NCI-H748 treated with DMSO at 0.1 percent for 48 hours (cell line): ENCODE measurements at regions not wholly inside any gene's neighbourhood (a gene's known extent, or its start where the extent isn't known, plus 50 kb on each side); places are given as distances from the start of the nearest gene placed in this dataset.
"Not testable (repeated sequence)": the region's sequence is repeated elsewhere in the genome, so short reads cannot be mapped to it uniquely, and the experiment has no call there.

ENCODE experiments used
- DNase-seq: peaks from one replicate; lab custom pipeline; 2025; lab: John Stamatoyannopoulos, UW

DNA sequence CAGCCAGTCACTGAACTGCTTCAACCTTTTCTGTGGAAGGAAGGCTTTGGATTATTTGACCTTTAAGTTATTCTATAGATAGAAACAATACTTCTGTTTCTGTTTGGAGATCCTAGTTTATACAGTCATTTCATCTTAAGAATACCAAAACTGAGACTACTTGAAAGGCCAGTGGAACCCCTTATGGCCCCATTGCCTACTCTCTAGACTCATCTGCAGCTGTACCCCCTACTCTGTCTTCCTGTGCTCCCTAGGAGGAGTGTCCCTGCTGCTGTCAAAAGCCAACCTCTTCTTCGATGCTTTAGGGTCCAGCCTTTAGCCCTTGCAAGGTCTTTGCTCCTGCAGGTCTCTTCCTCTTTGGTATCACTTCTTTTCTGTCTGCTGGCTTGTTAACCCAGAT lies 169.6 kb downstream of the EDEM1 start:
- DNase-seq: no peak

DNA sequence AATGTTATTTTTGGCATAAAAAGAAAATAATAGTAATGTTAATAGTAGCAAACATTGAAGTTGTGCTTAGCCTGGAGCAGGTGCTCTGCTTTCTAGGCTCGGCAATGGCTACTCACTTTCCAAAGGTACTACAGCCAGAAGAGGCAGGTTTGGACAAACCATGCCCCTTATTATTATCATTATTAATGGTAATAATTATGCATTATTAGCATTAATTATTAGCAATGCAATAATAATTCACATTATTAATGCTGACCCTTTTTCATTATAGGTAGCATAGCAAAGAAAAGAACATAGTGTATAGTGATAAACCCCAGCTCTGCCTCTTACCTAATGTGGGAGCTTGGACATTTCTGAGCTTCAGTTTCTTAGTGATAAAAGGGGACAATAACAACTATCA lies 171.4 kb downstream of the EDEM1 start:
- DNase-seq: no peak

DNA sequence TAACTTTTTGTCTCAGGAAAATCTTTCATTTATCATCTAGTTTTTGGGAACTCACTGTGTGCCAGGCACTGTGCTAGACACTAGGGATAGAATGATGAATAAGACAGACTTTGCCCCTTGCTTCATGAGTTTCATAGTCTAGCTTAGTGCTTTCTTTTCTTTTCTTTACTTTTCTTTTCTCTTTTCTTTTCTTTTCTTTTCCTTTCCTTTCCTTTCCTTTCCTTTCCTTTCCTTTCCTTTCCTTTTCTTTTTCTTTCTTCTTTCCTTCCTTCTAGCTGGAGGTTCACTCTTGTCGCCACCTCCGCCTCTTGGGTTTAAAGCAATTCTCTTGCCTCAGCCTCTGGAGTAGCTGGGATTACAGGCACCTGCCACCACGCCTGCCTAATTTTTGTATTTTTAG lies 172.9 kb downstream of the EDEM1 start:
- no peak for DNase-seq

DNA sequence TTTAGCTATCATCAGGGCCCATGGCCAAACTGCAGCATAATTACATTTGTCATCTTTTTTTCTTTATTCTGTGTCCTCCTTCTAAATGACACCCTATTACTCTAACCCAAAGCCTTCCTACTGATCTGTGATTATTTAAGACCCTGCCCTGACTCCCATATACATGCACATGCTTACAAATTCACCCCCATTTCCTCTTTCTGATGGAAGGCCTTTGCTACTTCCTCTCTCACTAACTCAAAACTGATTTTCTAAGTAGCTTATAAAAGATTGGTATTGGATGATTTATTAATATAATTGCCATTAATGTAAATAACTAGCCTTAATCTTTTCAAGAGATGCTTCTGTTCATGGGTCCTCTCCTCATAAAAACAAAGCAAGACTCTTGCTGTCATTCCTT lies 179.2 kb downstream of the EDEM1 start:
- DNase-seq: no peak

DNA sequence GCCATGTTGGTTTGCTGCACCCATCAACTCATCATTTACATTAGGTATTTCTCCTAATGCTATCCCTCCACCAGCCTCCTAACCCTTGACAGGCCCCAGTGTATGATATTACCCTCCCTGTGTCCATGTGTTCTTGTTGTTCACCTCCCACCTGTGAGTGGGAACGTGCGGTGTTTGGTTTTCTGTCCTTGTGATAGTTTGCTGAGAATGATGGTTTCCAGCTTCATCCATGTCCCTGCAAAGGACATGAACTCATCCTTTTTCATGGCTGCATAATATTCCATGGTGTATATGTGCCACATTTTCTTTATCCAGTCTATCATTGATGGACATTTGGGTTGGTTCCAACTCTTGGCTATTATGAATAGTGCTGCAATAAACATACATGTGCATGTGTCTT lies 184.0 kb downstream of the EDEM1 start:
- not testable (repeated sequence) for DNase-seq

DNA sequence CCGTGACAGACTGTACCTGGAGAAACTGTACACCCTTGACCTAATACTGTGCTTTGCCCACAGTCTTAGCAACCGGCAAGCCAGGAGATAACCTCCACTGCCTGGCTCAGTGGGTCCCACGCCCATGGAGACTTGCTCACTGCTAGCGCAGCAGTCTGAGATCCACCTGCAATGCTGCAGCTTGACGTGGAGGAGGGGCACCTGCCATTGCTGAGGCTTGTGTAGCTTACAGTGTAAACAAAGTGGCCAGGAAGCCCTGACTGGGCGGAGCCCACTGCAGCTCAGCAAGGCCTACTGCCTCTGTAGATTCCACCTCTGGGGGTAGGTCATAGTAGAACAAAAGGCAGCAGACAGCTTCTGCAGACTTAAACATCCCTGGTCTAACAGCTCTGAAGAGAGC lies 189.3 kb downstream of the EDEM1 start:
- DNase-seq: peak; percentile 23

DNA sequence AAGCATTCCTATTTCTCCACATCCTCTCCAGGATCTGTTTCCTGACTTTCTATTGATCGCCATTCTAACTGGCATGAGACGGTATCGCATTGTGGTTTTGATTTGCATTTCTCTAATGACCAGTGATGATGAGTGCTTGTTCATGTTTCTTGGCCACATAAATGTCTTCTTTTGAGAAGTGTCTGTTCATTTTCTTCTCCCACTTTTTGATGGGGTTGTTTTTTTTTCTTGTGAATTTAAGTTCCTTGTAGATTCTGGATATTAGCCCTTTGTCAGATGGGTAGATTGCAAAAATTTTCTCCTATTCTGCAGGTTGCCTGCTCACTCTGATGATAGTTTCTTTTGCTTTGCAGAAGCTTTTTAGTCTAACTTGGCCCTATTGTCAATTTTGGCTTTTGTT lies 191.8 kb downstream of the EDEM1 start:
- DNase-seq: not testable (repeated sequence)

DNA sequence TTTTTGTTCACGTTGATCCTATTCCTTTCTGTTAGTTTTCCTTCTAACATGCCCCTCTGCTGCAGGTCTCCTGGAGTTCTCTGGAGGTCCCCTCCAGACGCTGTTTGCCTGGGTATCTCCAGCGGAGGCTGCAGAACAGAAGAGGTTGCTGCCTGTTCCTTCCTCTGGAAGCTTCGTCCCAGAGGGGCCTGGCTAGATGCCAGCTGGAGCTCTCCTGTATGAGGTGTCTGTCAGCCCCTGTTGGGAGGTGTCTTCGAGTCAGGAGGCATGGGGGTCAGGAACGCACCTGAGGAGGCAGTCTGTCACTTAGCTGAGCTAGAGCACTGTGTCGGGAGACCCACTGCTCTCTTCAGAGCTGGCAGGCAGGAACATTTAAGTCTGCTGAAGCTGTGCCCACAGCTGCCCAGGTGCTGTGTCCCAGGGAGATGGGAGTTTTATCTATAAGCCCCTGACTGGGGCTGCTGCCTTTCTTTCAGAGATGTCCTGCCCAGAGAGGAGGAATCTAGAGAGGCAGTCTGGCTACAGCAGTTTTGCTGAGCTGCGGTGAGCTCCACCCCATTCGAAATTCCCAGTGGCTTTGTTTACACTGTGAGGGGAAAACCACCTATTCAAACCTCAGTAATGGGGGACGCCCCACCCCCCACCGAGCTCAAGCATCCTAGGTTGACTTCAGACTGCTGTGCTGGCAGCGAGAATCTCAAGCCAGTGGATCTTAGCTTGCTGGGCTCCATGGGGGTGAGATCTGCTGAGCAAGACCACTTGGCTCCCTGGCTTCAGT lies 196.2 kb downstream of the EDEM1 start:
- DNase-seq: not testable (repeated sequence)

DNA sequence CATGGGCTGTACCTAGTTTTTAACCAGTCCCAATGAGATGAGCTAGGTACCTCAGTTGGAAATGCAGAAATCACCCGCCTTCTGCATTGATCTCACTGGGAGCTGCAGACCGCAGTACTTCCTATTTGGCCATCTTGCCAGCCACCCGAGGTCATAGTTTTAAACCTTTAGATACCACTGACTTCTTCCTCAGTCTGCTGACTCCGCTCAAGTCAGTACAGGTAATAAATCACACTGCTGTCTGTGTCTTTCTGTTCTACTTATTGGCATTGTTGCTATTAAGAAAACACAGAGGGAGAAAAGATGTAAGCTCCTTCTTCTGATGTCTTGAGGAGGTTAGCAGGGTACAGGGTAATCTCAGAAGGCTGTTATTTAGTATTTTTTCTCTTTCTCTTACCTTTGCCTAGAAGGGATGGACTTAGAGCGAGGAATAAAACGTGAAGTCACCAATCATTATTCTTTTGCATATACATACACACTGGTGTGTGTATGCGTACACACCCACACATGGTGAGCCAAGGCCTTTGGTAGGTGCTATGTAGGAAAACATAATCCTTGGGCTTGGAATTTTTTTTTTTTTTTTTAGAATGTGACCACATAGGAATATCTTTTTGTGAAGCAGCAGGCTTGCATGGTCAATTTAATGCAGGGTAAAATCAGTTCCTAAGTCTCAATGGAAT lies 197.2 kb downstream of the EDEM1 start:
- no peak for DNase-seq

DNA sequence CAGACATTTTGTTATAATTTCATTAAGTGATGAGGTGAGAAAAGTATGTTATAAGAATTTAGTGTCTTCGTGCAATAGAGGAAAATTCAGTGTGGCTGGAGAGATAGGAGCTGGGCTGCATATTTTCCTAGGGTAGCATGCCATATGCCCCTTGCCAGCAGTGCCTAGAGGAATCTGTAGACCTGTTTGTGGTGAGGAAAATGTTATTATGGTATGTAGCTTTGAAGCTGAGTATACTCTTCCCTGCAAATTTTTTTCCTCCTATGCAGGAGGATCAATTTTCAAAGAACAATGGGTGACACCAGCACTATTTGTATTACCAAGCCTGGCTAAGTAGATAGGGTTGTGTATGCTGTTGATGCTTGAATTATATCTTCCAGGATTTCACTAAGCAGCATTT lies 200.6 kb downstream of the EDEM1 start:
- no peak for DNase-seq

DNA sequence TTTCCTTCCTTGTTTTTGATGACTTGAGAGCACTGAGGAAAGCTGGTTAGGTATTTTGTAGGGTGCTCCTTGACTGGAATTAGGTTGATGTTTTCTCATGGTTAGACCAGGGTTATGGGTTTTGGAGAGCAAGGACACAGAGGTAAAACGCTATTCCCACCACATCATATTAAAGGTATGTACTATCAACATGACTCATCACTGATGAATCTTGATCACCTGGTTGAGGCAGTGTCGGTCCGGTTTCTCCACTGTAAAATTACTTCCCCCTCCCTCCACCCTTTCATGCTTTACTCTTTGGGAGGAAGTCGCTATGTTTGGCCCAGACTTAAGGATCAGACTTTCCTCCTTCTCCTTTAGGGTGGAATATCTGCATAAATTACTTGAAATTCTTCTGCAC lies 201.6 kb downstream of the EDEM1 start:
- DNase-seq: no peak

DNA sequence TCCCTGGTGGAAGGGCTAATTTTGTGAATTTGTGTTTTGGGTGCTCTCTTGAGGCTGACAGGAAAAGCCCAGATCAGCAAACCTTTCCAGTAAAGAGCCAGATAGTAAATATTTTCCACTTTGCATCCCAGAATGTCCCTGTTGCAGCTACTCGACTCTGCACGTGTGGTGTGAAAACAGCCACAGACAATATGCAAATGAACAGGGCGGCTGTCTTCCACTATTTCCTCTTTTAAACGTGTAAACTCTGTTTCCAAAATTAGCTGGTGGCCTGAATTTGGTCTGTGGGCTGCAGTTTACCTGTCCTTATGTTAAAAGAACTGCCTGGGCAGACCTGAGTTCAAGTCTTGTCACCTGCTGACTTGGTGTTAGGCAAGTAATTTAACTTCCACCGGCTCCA lies 202.7 kb downstream of the EDEM1 start:
- no peak for DNase-seq

DNA sequence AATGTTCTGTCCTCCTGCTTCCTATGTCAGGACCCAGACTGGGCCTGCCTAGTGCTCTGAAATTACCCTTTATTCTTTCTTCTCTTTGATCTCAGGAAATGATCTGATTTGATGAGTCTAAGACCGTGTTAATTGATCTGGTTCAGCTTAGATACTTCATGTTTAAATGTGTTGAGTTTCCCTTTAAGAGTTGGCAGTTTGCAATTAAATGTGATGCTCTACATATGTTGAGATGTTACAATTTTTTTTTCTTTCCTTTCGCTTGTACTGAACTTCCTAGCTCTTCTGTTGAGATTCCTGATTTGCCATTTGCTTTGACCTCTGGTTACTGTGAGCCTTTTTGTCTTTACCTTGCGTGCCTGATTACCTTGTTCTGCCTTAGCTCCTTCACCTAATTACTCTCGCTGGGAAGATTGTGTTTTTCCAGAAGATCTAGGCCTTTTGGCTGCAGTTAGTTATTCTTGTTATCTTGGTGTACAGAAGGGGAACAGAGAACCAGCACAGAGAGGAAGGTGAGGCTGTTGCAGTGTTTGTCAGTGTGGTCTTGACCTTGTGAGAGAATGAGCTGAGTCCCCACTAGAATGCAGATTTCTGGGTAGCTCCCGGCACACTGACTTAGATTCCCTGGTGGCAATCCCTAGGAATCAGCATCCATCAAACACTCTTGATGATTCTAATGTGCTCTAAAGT lies 203.6 kb downstream of the EDEM1 start:
- DNase-seq: no peak

DNA sequence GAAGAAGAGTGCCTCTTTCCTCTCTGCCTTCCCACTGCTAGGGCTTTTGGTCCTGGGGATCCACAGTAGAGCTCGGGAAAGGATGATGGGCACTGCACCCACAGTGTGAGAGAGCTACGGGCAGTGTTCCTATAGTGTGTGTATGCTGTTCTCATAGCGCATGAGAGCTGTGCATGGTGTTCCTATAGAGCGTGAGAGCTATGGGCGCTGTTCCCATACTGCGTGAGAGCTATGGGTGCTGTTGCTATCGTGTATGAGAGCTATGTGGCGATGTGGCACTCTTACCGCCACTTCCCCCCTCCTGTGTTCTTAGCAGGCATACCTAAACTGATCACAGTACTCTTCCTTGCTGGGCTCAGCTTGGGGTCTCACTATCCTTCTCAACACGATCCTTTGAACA lies 213.5 kb downstream of the EDEM1 start:
- DNase-seq: no peak

DNA sequence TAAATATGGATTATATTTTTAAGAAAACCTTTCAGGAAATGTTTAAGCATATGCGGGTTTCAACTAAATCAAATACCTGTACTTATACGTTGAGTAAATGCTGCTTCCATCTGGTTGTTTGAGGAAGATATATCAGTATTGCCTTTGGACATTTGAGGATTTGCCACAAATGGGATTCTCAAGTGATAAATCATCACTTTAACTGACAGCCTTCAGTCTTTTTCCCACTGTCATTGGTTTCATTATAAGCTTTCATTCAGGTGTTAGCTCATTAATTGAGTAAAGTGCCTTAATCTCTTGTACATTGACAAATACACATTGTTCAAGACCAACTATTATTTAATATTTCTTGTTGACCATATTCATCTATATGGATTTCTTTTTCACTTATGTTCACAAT lies 217.2 kb downstream of the EDEM1 start:
- no peak for DNase-seq

DNA sequence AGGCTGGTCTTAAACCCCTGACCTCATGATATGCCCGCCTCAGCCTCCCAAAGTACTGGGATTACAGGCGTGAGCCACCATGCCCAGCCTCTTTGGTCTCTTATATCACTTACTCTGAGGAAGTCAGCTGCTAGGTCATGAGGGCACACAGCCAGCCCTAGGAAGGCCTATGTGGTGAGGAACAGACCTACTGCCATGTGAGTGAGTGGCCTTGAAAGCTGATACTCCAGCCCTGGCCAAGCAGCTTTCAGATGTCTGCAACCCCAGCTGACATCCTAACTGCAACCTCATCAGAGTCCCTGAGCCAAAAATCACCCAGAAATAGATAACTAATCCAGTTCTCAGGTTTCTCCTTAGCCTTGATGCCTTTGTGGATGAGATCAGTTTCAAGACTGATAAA lies 224.3 kb downstream of the EDEM1 start:
- no peak for DNase-seq

DNA sequence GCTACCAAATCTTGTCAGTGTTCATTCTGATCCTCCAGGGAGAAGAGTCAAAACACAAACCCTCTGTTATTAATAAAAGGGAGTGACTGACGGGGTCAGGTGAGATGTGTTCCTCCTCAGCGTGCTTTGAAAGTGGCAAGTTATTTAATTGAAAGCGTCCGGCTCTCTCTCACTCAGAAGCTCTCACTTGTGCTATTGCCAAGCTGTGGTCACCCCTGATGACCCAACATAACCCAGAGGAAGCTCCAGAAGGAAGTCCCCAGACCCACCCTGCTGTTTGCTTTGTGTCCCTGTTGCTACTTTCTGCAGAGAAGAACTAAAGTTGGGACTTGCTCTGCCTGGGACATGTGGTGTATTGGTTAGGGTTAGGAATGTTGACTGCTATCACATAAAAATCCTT lies 235.6 kb downstream of the EDEM1 start:
- no peak for DNase-seq

DNA sequence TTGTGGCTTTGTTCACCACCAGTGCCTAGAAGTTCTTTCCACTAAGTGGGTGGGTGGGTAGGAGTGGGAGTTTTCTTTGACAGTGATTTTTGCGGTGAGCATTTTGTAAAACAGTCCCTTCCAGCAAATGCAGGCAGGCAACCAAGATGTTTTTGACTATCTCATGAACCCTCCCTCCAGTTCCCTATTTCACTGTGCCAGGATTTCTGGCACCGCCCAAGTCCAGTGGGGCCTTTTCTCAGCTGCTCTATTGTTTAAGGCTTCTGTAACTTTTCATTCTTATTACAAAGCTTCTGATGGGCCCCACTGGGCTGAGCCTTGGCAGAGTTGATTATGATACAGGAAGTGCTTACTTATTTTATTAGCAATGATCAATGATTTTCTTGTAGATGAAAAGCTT lies 236.0 kb downstream of the EDEM1 start:
- no peak for DNase-seq

DNA sequence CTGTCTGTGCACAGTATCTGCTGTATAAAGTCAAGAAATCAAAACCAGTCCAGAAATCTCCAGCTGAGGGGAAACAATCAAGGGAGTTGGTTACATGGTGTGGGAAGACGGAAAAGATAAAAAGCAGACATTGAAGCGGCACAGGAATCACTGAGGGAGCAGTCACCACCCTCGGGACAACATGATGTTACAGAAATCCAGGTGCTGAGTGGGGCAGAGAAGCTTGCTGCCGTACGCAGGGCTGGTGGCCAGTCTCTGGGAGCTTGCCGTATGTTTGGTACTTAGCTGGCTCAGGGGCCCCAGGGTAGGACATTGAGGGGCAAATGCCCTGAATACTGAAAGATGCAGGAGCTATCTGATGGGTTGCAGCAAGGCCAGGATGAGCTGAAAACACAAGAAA lies 237.9 kb downstream of the EDEM1 start:
- DNase-seq: no peak

DNA sequence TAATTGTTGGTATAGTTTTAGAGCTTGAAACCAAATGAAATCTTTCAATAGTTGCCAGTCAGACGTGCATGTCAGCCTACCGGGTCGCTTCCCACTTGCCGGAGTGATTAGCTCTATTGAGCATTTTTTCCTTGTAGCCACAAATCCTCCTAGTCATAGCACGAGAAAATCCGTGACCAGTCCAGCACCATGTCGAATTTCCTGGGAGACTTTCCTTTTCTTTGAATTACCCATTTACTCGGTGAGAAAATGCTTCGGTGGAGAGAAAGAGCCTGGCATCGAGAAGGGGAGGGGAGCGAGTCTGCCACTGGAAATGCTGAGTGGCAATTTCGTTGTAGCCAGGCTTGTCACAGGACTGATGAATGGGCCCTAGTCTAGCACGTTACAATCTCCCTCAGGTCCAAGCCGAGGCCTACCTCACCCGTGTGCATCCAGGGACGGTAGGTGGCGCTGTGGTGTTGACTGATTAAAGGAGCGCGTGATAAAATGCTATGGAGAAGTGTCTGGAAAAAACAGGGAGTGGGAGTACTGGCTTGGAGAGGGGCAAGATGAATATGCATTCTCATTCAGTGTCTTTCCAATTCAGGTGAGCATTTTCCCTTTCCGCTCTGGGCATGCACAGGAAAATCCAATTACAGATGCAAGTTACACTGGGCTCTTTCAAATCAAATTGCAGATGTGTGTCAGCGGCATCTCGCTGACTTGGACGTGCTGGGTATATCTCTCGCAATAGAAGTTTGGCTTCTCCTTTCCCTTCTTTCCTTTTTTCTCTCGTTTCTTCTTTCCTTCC lies 238.8 kb downstream of the EDEM1 start:
- DNase-seq: peak; percentile 70

DNA sequence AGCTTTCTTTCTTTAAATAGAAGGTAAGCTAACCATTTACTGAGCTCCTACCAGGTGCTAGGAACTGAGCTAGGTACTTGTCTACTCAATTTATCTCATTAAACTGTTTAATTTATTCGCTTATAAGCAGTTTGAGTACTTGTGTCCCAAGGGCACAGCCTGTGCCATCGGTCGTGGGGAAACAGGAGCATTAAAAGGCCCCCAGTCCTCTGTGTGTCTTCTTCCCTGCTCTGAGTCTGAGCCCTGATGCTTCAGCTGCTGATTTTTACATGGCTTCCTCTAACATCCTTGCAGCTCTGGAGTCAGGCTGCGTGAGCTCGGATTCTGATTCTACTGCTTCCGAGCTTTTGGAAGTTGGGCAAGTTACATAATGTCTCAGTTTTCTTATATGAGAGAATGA lies 239.5 kb downstream of the EDEM1 start:
- DNase-seq: no peak

DNA sequence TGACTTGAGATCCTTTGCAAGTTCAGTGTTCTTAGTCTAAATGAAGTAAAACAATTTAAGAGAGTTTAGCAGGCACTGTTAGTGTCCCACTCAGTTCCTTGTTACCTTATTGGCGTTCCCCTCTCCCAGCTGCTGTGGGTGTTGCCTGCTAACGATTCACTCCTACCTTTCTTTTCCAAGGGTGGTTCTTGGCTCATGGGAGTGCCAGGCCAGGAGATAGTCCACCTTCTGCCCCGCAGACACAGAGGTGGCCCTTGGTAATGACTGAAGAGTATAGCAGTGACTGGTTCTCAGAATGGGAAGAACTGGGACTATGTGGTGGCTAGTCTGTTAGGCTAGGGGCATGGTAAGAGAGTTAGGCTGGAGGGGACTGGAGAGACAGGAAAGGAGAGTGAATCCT lies 240.4 kb downstream of the EDEM1 start:
- no peak for DNase-seq
